Spleen (tissue), 7 donors: ENCODE measurements at regions not wholly inside any gene's neighbourhood (a gene's known extent, or its start where the extent isn't known, plus 50 kb on each side); places are given as distances from the start of the nearest gene placed in this dataset.

ENCODE experiments used
- CTCF ChIP-seq, 11 experiments: fragments of 200-600 bp in 7 of 11; fragments of 450-650 bp in 4 of 11; sonication (generic) in 4 of 11; IDR thresholded peaks in 8 of 11; conservative IDR thresholded peaks in 3 of 11; 1 replicate in 7 of 11; 2 replicates in 4 of 11; pipeline versions ENCODE4 v1.4.0 to v1.8.0; 2016 to 2021; ENCODE audit warnings: antibody characterized with exemption in 11 of 11, inconsistent platforms in 4 of 11, mild to moderate bottlenecking in 1 of 11
- POLR2A ChIP-seq, 3 donors: fragments of 450-650 bp; IDR thresholded peaks; one replicate each; pipeline ENCODE4 v1.5.1; 2017; ENCODE audit warnings: antibody characterized with exemption in 3 of 3, mild to moderate bottlenecking in 1 of 3
- POLR2AphosphoS5 ChIP-seq, 3 donors: sonication (generic); formaldehyde crosslinking; IDR thresholded peaks; one replicate each; pipeline ENCODE4 v1.5.1; 2017; ENCODE audit warnings: antibody characterized with exemption in 3 of 3
- donor health status: DM: no; HTN: no; CAD: no; lungs with moderate emphysema.
- donor health status: DM: no; HTN: no; CAD: no.
- donor health status: DM: no; HTN: no; CAD: no.

- peak in 5 of 11 experiments; percentile 19 to 37 (median 28) for TF ChIP-seq CTCF (IDR thresholded peaks at IDR 0.05 in 8 of 11, conservative IDR thresholded peaks at IDR 0.05 in 3 of 11)
- TF ChIP-seq POLR2A (IDR thresholded peaks at IDR 0.05) = no peak
- TF ChIP-seq POLR2AphosphoS5 (IDR thresholded peaks at IDR 0.05) = no peak
Measured at GRCh38 chr10:9302140-9302746, 1247.8 kb downstream of the GATA3 start.
